Mucosa of descending colon (tissue), 3 donors: ENCODE measurements at regions not wholly inside any gene's neighbourhood (a gene's known extent, or its start where the extent isn't known, plus 50 kb on each side); places are given as distances from the start of the nearest gene placed in this dataset.

ENCODE experiments used
- ATAC-seq: fragments of 200-7000 bp; cut with Tn5 transposase; one replicate; pipeline ENCODE4 v1.9.1; 2020; ENCODE audit warnings: mild to moderate bottlenecking, moderate library complexity
- DNase-seq, 3 donors: peaks; one replicate each; pipeline ENCODE4 v3.0.0-alpha.2; 2020
- H3K36me3 ChIP-seq: fragments of 200-600 bp; one replicate; pipeline ENCODE4 v1.8.0; 2021; ENCODE audit warnings: low read depth, mild to moderate bottlenecking
- H3K4me1 ChIP-seq: fragments of 200-600 bp; one replicate; pipeline ENCODE4 v1.8.0; 2021; ENCODE audit warnings: low read depth, mild to moderate bottlenecking
- H3K4me3 ChIP-seq: fragments of 200-600 bp; one replicate; pipeline ENCODE4 v1.8.0; 2021; ENCODE audit warnings: mild to moderate bottlenecking
- H3K9me3 ChIP-seq: fragments of 200-600 bp; one replicate; pipeline ENCODE4 v1.8.0; 2021; ENCODE audit warnings: mild to moderate bottlenecking
- CTCF ChIP-seq: fragments of 200-600 bp; IDR thresholded peaks from one replicate; pipeline ENCODE4 v1.8.0; 2022; ENCODE audit warnings: antibody characterized with exemption, mild to moderate bottlenecking
- intact Hi-C, 2 donors: fragments of 100-400 bp; cut with DNase I in 1 of 2; cut with micrococcal nuclease in 1 of 2; formaldehyde crosslinking; loops; one replicate each; pipeline versions ENCODE4 v1.11.0 to v1.11.1; 2022; cut with DNase I, micrococcal nuclease
- donor health status: DM: no; HTN: no; CAD: no; lungs with moderate emphysema.
- donor health status: DM: no; HTN: no; CAD: no.
- donor health status: DM: no; HTN: yes; CAD: no.

GRCh38 chr12:17197971-17198370 lies 592.0 kb upstream of the LMO3 start:
- Histone ChIP-seq H3K4me1 (no peaks in the 10 kb centered on the region), H3K36me3 (no peaks in the 10 kb centered on the region), H3K4me3 (no peak overlapping the region), H3K9me3 (peaks cover 4% of the 10 kb centered on the region)
- no peak for TF ChIP-seq CTCF
- ATAC-seq (no peak), DNase-seq (no peak)
- intact Hi-C loops: no loop called here

GRCh38 chr12:17192721-17193120 lies 586.8 kb upstream of the LMO3 start:
- intact Hi-C loops: no loop called here
- no peaks in the 10 kb centered on the region for H3K36me3 ChIP-seq
- no peak for TF ChIP-seq CTCF

GRCh38 chr12:17169726-17170471 lies 563.9 kb upstream of the LMO3 start:
- no peak for TF ChIP-seq CTCF
- Histone ChIP-seq H3K4me3 (no peak overlapping the region), H3K36me3 (no peaks in the 10 kb centered on the region), H3K4me1 (no peaks in the 10 kb centered on the region), H3K9me3 (no peaks in the 10 kb centered on the region)
- intact Hi-C loops: no loop called here
- ATAC-seq (no peak), DNase-seq (no peak)

More at GRCh38 chr12:17192721-17193120, 586.8 kb upstream of the LMO3 start:
- Histone ChIP-seq H3K4me1 (no peaks in the 10 kb centered on the region), H3K4me3 (no peak overlapping the region), H3K9me3 (peaks cover 8% of the 10 kb centered on the region)
- DNase-seq (no peak), ATAC-seq (no peak)

- no peak for DNase-seq
- intact Hi-C loops: no loop called here
- Histone ChIP-seq H3K4me1 (no peaks in the 10 kb centered on the region), H3K36me3 (no peaks in the 10 kb centered on the region), H3K9me3 (no peaks in the 10 kb centered on the region), H3K4me3 (no peak overlapping the region)
- no peak for ATAC-seq
- no peak for TF ChIP-seq CTCF
Observed at GRCh38 chr12:17159506-17160300, 553.7 kb upstream of the LMO3 start.

GRCh38 chr12:17158201-17158600 lies 552.2 kb upstream of the LMO3 start:
- DNase-seq (no peak), ATAC-seq (no peak)
- Histone ChIP-seq H3K4me1 (no peaks in the 10 kb centered on the region), H3K9me3 (peaks cover 4% of the 10 kb centered on the region), H3K4me3 (no peak overlapping the region), H3K36me3 (no peaks in the 10 kb centered on the region)
- TF ChIP-seq CTCF: no peak
- intact Hi-C loops: no loop called here
